ENCODE measurements at regions not wholly inside any gene's neighbourhood (a gene's known extent, or its start where the extent isn't known, plus 50 kb on each side); places are given as distances from the start of the nearest gene placed in this dataset.

GRCh38 chr11:92890846-92891245 is 78.6 kb upstream of the MTNR1B start:
- H3K36me3 ChIP-seq (ENCODE audit: control insufficient read depth in 2 of 3, insufficient read depth in 3 of 3, low read length in 3 of 3) = no peaks in the 10 kb centered on the region
- H3K4me3 Mint-ChIP-seq = no peak overlapping the region
- POLR2A ChIA-PET = no interaction called here
- no peak overlapping the region for H3K27ac ChIP-seq (ENCODE audit: low read depth, low read length)
- H3K27ac Mint-ChIP-seq = no peak overlapping the region
- peaks cover 0 to 1% (median 0%) of the 10 kb centered on the region in 11 donors for H3K9me3 Mint-ChIP-seq
- CTCF ChIA-PET = no interaction called here
- ATAC-seq = no peak
- H3K36me3 Mint-ChIP-seq = no peaks in the 10 kb centered on the region
- DNase-seq = no peak
- no peaks in the 10 kb centered on the region for H3K9me3 ChIP-seq (ENCODE audit: control insufficient read depth in 2 of 3, low read length in 3 of 3)
- no peaks in the 10 kb centered on the region for H3K4me1 ChIP-seq (ENCODE audit: control insufficient read depth in 2 of 2, insufficient read depth in 2 of 2, low read length in 2 of 2)
- H3K27me3 Mint-ChIP-seq = peaks cover 0 to 6% (median 0%) of the 10 kb centered on the region in 5 donors
- intact Hi-C loops (cut with micrococcal nuclease) = no loop called here
- H3K4me3 ChIP-seq (ENCODE audit: low read length) = no peak overlapping the region
- peaks cover 0 to 5% (median 0%) of the 10 kb centered on the region in 7 donors for H3K4me1 Mint-ChIP-seq
- H3K27me3 ChIP-seq (ENCODE audit: control insufficient read depth in 2 of 2, insufficient read depth in 2 of 2, low read length in 2 of 2) = no peaks in the 10 kb centered on the region

GRCh38 chr11:92892802-92893684 is 76.4 kb upstream of the MTNR1B start:
- POLR2A ChIA-PET = no interaction called here

DNA sequence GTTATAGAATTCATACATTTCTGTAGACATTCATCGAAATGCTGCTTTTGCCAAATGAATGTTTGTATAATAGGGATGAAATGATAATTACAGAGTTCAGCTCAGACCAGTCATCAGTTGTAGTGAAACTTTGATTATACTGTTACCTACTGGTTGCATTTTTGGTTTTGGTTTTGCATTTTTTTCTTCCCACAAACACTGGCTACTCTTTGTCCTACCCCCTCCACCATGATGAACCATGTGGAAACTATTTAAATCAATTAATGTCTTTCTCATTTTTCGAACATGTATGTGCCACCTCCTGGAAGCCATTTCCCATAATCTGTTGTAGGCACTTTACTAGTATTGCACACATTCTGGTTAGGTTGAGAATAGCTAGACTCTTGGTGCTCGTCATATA is 75.3 kb upstream of the MTNR1B start:
- intact Hi-C loops (cut with micrococcal nuclease) = no loop called here
- Mint-ChIP-seq H3K4me3 (no peak overlapping the region), H3K36me3 (no peaks in the 10 kb centered on the region), H3K27ac (no peak overlapping the region), H3K9me3 (no peaks in the 10 kb centered on the region), H3K27me3 (peaks cover 0 to 21% (median 10%) of the 10 kb centered on the region in 5 donors), H3K4me1 (peaks cover 0 to 1% (median 0%) of the 10 kb centered on the region in 7 donors)
- no peak overlapping the region for H3K4me3 ChIP-seq (ENCODE audit: low read length)
- H3K36me3 ChIP-seq (ENCODE audit: control insufficient read depth in 2 of 3, insufficient read depth in 3 of 3, low read length in 3 of 3) = no peaks in the 10 kb centered on the region
- ChIA-PET POLR2A (no interaction called here), CTCF (no interaction called here)
- H3K4me1 ChIP-seq (ENCODE audit: control insufficient read depth in 2 of 2, insufficient read depth in 2 of 2, low read length in 2 of 2) = no peaks in the 10 kb centered on the region
- no peak for ATAC-seq
- H3K27ac ChIP-seq (ENCODE audit: low read depth, low read length) = no peak overlapping the region
- H3K9me3 ChIP-seq (ENCODE audit: control insufficient read depth in 2 of 3, low read length in 3 of 3) = no peaks in the 10 kb centered on the region
- H3K27me3 ChIP-seq (ENCODE audit: control insufficient read depth in 2 of 2, insufficient read depth in 2 of 2, low read length in 2 of 2) = no peaks in the 10 kb centered on the region
- DNase-seq = no peak

More at GRCh38 chr11:92892802-92893684, 76.4 kb upstream of the MTNR1B start:
- no peak for DNase-seq
- H3K36me3 ChIP-seq (ENCODE audit: control insufficient read depth in 2 of 3, insufficient read depth in 3 of 3, low read length in 3 of 3) = no peaks in the 10 kb centered on the region
- no peak for ATAC-seq
- H3K4me3 Mint-ChIP-seq = no peak overlapping the region
- no peaks in the 10 kb centered on the region for H3K27me3 ChIP-seq (ENCODE audit: control insufficient read depth in 2 of 2, insufficient read depth in 2 of 2, low read length in 2 of 2)
- no peaks in the 10 kb centered on the region for H3K36me3 Mint-ChIP-seq
- H3K27ac Mint-ChIP-seq = no peak overlapping the region
- no peak overlapping the region for H3K4me3 ChIP-seq (ENCODE audit: low read length)
- peaks cover 0 to 19% (median 7%) of the 10 kb centered on the region in 5 donors for H3K27me3 Mint-ChIP-seq
- intact Hi-C loops (cut with micrococcal nuclease) = no loop called here
- H3K27ac ChIP-seq (ENCODE audit: low read depth, low read length) = no peak overlapping the region
- no peaks in the 10 kb centered on the region for H3K9me3 Mint-ChIP-seq
- H3K4me1 ChIP-seq (ENCODE audit: control insufficient read depth in 2 of 2, insufficient read depth in 2 of 2, low read length in 2 of 2) = no peaks in the 10 kb centered on the region
- CTCF ChIA-PET = no interaction called here
- H3K9me3 ChIP-seq (ENCODE audit: control insufficient read depth in 2 of 3, low read length in 3 of 3) = no peaks in the 10 kb centered on the region
- peaks cover 0 to 1% (median 0%) of the 10 kb centered on the region in 7 donors for H3K4me1 Mint-ChIP-seq

DNA sequence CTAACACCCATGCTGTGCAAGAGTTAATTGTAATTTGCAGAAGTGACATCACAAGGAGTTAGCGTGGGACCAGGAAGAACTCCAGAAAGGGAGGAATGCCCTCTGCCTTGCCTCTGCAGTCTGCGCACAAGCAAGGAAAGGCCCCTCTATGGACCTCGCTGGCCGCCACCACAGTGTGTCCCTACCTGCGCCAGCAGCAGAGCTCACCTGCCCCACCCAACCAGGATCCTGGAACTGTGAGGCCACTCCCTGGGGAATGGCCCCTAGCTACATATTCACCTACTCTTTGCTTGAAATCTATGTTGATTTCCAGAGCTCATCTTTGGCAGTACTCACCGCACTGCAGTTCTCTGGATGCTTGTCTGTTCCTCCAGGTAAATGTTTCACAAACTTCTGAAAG is 72.0 kb upstream of the MTNR1B start:
- POLR2A ChIA-PET = no interaction called here
- H3K27me3 ChIP-seq (ENCODE audit: control insufficient read depth in 2 of 2, insufficient read depth in 2 of 2, low read length in 2 of 2) = no peaks in the 10 kb centered on the region
- H3K4me3 ChIP-seq (ENCODE audit: low read length) = no peak overlapping the region
- no peak for DNase-seq
- peaks cover 0 to 6% (median 0%) of the 10 kb centered on the region in 11 donors for H3K9me3 Mint-ChIP-seq
- H3K27me3 Mint-ChIP-seq = peaks cover 0 to 24% (median 10%) of the 10 kb centered on the region in 5 donors
- no peaks in the 10 kb centered on the region for H3K36me3 ChIP-seq (ENCODE audit: control insufficient read depth in 2 of 3, insufficient read depth in 3 of 3, low read length in 3 of 3)
- no peak overlapping the region for H3K27ac ChIP-seq (ENCODE audit: low read depth, low read length)
- no peak overlapping the region for H3K27ac Mint-ChIP-seq
- no peak for ATAC-seq
- no peaks in the 10 kb centered on the region for H3K36me3 Mint-ChIP-seq
- no peak overlapping the region for H3K4me3 Mint-ChIP-seq
- no peaks in the 10 kb centered on the region for H3K9me3 ChIP-seq (ENCODE audit: control insufficient read depth in 2 of 3, low read length in 3 of 3)
- H3K4me1 ChIP-seq (ENCODE audit: control insufficient read depth in 2 of 2, insufficient read depth in 2 of 2, low read length in 2 of 2) = no peaks in the 10 kb centered on the region
- H3K4me1 Mint-ChIP-seq = no peaks in the 10 kb centered on the region
- intact Hi-C loops (cut with micrococcal nuclease) = no loop called here
- CTCF ChIA-PET = no interaction called here

DNA sequence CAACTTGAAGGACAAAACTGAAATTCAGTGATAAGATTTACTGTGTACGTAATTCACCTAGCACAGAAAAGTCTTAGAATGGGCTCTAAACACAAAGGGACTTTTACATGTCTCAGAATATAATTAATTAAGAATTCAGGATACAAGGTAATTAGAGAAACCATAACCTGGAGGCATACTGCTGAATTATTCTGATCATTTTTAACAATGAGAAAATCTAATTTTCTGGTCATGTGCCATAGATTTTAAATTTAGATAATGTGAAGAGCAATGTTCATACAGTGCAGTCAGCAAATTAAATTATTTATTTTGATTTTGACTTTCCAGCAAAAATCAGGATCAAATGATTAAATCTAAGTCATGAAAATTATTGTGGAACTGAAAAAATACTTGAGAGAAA is 67.0 kb upstream of the MTNR1B start:
- DNase-seq = no peak
- Histone ChIP-seq H3K36me3 (ENCODE audit: control insufficient read depth in 2 of 3, insufficient read depth in 3 of 3, low read length in 3 of 3) (no peaks in the 10 kb centered on the region), H3K4me3 (ENCODE audit: low read length) (no peak overlapping the region), H3K27me3 (ENCODE audit: control insufficient read depth in 2 of 2, insufficient read depth in 2 of 2, low read length in 2 of 2) (no peaks in the 10 kb centered on the region), H3K4me1 (ENCODE audit: control insufficient read depth in 2 of 2, insufficient read depth in 2 of 2, low read length in 2 of 2) (no peaks in the 10 kb centered on the region), H3K9me3 (ENCODE audit: control insufficient read depth in 2 of 3, low read length in 3 of 3) (no peaks in the 10 kb centered on the region), H3K27ac (ENCODE audit: low read depth, low read length) (no peak overlapping the region)
- ATAC-seq = no peak
- ChIA-PET POLR2A (no interaction called here), CTCF (no interaction called here)
- Mint-ChIP-seq H3K4me1 (no peaks in the 10 kb centered on the region), H3K36me3 (no peaks in the 10 kb centered on the region), H3K27me3 (peaks cover 0 to 12% (median 9%) of the 10 kb centered on the region in 5 donors), H3K9me3 (peaks cover 0 to 10% (median 0%) of the 10 kb centered on the region in 11 donors), H3K27ac (no peak overlapping the region), H3K4me3 (no peak overlapping the region)
- intact Hi-C loops (cut with micrococcal nuclease) = no loop called here

DNA sequence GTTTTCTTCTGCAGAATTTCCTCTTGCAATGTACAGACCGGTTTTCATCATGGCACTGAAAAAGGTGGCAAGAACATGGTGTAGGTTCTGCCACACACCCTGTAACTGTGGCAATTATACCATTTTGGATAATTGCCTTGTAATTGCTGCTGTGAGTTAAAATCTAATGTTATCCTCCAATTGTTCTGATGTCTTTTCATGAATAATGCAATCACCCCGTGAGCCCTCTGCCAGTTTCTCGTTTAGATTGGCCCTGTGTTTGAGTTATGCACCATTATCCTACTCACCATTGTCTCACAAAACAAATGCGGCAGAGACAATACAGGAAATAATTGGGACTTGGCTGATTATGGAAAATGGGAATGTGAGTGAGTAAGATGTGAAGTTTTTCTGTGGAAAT is 61.8 kb upstream of the MTNR1B start:
- H3K9me3 Mint-ChIP-seq = peaks cover 0 to 8% (median 0%) of the 10 kb centered on the region in 11 donors
- no peak overlapping the region for H3K27ac Mint-ChIP-seq
- Histone ChIP-seq H3K27ac (ENCODE audit: low read depth, low read length) (no peak overlapping the region), H3K27me3 (ENCODE audit: control insufficient read depth in 2 of 2, insufficient read depth in 2 of 2, low read length in 2 of 2) (no peaks in the 10 kb centered on the region), H3K36me3 (ENCODE audit: control insufficient read depth in 2 of 3, insufficient read depth in 3 of 3, low read length in 3 of 3) (no peaks in the 10 kb centered on the region), H3K9me3 (ENCODE audit: control insufficient read depth in 2 of 3, low read length in 3 of 3) (no peaks in the 10 kb centered on the region), H3K4me3 (ENCODE audit: low read length) (no peak overlapping the region), H3K4me1 (ENCODE audit: control insufficient read depth in 2 of 2, insufficient read depth in 2 of 2, low read length in 2 of 2) (no peaks in the 10 kb centered on the region)
- no peak for DNase-seq
- CTCF ChIA-PET = no interaction called here
- H3K27me3 Mint-ChIP-seq = peaks cover 0 to 4% (median 0%) of the 10 kb centered on the region in 5 donors
- no peak for ATAC-seq
- no peaks in the 10 kb centered on the region for H3K4me1 Mint-ChIP-seq
- intact Hi-C loops (cut with micrococcal nuclease) = no loop called here
- no peak overlapping the region for H3K4me3 Mint-ChIP-seq
- POLR2A ChIA-PET = no interaction called here
- H3K36me3 Mint-ChIP-seq = no peaks in the 10 kb centered on the region

DNA sequence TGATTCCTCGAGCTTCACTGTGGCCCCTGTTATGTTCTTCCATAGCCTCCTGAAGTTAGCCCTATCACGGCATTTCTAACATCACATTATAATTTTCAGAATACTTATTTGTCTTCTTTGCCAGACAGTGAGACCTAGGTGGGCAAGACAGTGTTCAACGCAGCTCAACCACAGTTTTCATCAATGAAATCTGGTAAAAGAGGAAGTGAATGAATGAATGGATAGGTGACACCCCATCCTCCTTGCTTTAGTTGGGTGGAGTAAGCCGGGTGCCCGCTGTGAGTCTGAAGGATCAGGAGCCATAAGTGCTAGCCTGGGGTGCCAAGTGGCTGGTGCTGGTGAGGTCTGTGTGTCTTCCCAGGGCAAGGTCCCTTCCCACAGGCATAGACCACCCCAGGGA is 60.2 kb upstream of the MTNR1B start:
- H3K36me3 Mint-ChIP-seq = no peaks in the 10 kb centered on the region
- Histone ChIP-seq H3K27me3 (ENCODE audit: control insufficient read depth in 2 of 2, insufficient read depth in 2 of 2, low read length in 2 of 2) (no peaks in the 10 kb centered on the region), H3K36me3 (ENCODE audit: control insufficient read depth in 2 of 3, insufficient read depth in 3 of 3, low read length in 3 of 3) (no peaks in the 10 kb centered on the region), H3K4me3 (ENCODE audit: low read length) (no peak overlapping the region), H3K9me3 (ENCODE audit: control insufficient read depth in 2 of 3, low read length in 3 of 3) (no peaks in the 10 kb centered on the region), H3K27ac (ENCODE audit: low read depth, low read length) (no peak overlapping the region), H3K4me1 (ENCODE audit: control insufficient read depth in 2 of 2, insufficient read depth in 2 of 2, low read length in 2 of 2) (no peaks in the 10 kb centered on the region)
- intact Hi-C loops (cut with micrococcal nuclease) = no loop called here
- H3K27me3 Mint-ChIP-seq = peaks cover 0 to 8% (median 0%) of the 10 kb centered on the region in 5 donors
- no peak for ATAC-seq
- POLR2A ChIA-PET = no interaction called here
- no peak overlapping the region for H3K4me3 Mint-ChIP-seq
- DNase-seq = no peak
- no peak overlapping the region for H3K27ac Mint-ChIP-seq
- no peaks in the 10 kb centered on the region for H3K4me1 Mint-ChIP-seq
- CTCF ChIA-PET = no interaction called here
- H3K9me3 Mint-ChIP-seq = peaks cover 0 to 5% (median 0%) of the 10 kb centered on the region in 11 donors

Data from naive thymus-derived CD4-positive, alpha-beta T cell (primary cell).